ENCODE measurements at regions not wholly inside any gene's neighbourhood (a gene's known extent, or its start where the extent isn't known, plus 50 kb on each side); places are given as distances from the start of the nearest gene placed in this dataset.

DNA sequence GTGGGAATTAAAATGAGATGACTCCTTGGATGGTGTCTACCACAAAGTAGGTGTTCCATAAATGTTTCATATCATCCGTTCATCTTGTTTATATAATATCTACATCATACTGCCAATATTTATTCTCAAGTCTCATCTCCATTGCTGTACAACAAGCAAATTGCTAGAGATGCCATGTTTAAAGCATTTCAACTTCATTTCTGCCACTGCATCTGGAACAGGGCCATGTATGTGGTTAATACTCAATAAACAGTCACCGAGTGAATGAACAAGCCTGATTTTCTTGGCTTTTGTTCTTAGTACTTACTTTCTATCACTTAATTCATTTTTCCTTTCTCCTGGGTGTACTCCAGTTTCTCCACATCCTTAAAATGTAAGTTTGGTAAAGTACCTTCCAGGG, 107.6 kb downstream of the KCNJ2 start:
- TF ChIP-seq, protein P1, sequence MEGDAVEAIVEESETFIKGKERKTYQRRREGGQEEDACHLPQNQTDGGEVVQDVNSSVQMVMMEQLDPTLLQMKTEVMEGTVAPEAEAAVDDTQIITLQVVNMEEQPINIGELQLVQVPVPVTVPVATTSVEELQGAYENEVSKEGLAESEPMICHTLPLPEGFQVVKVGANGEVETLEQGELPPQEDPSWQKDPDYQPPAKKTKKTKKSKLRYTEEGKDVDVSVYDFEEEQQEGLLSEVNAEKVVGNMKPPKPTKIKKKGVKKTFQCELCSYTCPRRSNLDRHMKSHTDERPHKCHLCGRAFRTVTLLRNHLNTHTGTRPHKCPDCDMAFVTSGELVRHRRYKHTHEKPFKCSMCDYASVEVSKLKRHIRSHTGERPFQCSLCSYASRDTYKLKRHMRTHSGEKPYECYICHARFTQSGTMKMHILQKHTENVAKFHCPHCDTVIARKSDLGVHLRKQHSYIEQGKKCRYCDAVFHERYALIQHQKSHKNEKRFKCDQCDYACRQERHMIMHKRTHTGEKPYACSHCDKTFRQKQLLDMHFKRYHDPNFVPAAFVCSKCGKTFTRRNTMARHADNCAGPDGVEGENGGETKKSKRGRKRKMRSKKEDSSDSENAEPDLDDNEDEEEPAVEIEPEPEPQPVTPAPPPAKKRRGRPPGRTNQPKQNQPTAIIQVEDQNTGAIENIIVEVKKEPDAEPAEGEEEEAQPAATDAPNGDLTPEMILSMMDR (IDR thresholded peaks at IDR 0.05), result no peak
- TF ChIP-seq POLR2A (IDR thresholded peaks at IDR 0.05), result no peak
